ENCODE measurements at regions not wholly inside any gene's neighbourhood (a gene's known extent, or its start where the extent isn't known, plus 50 kb on each side); places are given as distances from the start of the nearest gene placed in this dataset.

- no peak overlapping the region for H3K27ac ChIP-seq
- TF ChIP-seq ZFX (IDR thresholded peaks at IDR 0.05) (no peak), CTCF (conservative IDR thresholded peaks at IDR 0.05) (no peak)
Observed at GRCh38 chr6:16873698-16874097, 112.4 kb upstream of the ATXN1 start.

- TF ChIP-seq CTCF (conservative IDR thresholded peaks at IDR 0.05) (no peak; the same call in 1 of the 2 replicates), ZFX (IDR thresholded peaks at IDR 0.05) (no peak)
- H3K27ac ChIP-seq, result no peak overlapping the region
Observed at GRCh38 chr6:16872543-16873235, 111.4 kb upstream of the ATXN1 start.

GRCh38 chr6:16871047-16871446 is 109.8 kb upstream of the ATXN1 start:
- no peak for TF ChIP-seq CTCF (conservative IDR thresholded peaks at IDR 0.05)
- TF ChIP-seq ZFX (IDR thresholded peaks at IDR 0.05), result no peak
- H3K27ac ChIP-seq, result no peak overlapping the region

GRCh38 chr6:16868968-16869367 is 107.7 kb upstream of the ATXN1 start:
- no peak overlapping the region for H3K27ac ChIP-seq
- no peak for TF ChIP-seq CTCF (conservative IDR thresholded peaks at IDR 0.05)
- TF ChIP-seq ZFX (IDR thresholded peaks at IDR 0.05), result no peak

- TF ChIP-seq ZFX (IDR thresholded peaks at IDR 0.05) (no peak), CTCF (conservative IDR thresholded peaks at IDR 0.05) (no peak)
- no peak overlapping the region for H3K27ac ChIP-seq
Observed at GRCh38 chr6:16857969-16858592, 96.8 kb upstream of the ATXN1 start.

- TF ChIP-seq CTCF (conservative IDR thresholded peaks at IDR 0.05) (no peak), ZFX (IDR thresholded peaks at IDR 0.05) (no peak)
- no peak overlapping the region for H3K27ac ChIP-seq
Observed at GRCh38 chr6:16855460-16855859, 94.2 kb upstream of the ATXN1 start.

- H3K27ac ChIP-seq, result no peak overlapping the region
- TF ChIP-seq ZFX (IDR thresholded peaks at IDR 0.05) (no peak), CTCF (conservative IDR thresholded peaks at IDR 0.05) (no peak)
Observed at GRCh38 chr6:16854986-16855385, 93.7 kb upstream of the ATXN1 start.
